SK-N-SH treated with all-trans-retinoic acid at 6 μM for 48 hours (cell line): ENCODE measurements at regions not wholly inside any gene's neighbourhood (a gene's known extent, or its start where the extent isn't known, plus 50 kb on each side); places are given as distances from the start of the nearest gene placed in this dataset.
"Not testable (repeated sequence)": the region's sequence is repeated elsewhere in the genome, so short reads cannot be mapped to it uniquely, and the experiment has no call there.

ENCODE experiments used
- ARNTL ChIP-seq: fragments of 450-650 bp; formaldehyde crosslinking; IDR thresholded peaks from 2 replicates; pipeline ENCODE4 v1.5.0; 2020; ENCODE audit warnings: low read depth, mild to moderate bottlenecking, moderate library complexity, borderline replicate concordance
- CSDC2 ChIP-seq: fragments of 250-450 bp; sonication (Bioruptor Pico); IDR thresholded peaks from 2 replicates; pipeline ENCODE4 v1.5.0; 2020; ENCODE audit warnings: mild to moderate bottlenecking, moderate library complexity
- GLIS3 ChIP-seq: fragments of 250-450 bp; sonication (Bioruptor Pico); IDR thresholded peaks from 2 replicates; pipeline ENCODE4 v1.5.0; 2020; ENCODE audit warnings: mild to moderate bottlenecking, moderate library complexity
- PATZ1 ChIP-seq: fragments of 250-450 bp; sonication (Bioruptor Pico); IDR thresholded peaks from 2 replicates; pipeline ENCODE4 v1.8.0; 2020; ENCODE audit warnings: mild to moderate bottlenecking, moderate library complexity, borderline replicate concordance
- RARB ChIP-seq: fragments of 250-450 bp; sonication (Bioruptor Pico); IDR thresholded peaks from 2 replicates; pipeline ENCODE4 v1.8.0; 2021; ENCODE audit warnings: mild to moderate bottlenecking, moderate library complexity
- SNAI2 ChIP-seq: fragments of 250-450 bp; sonication (Bioruptor Pico); IDR thresholded peaks from 2 replicates; pipeline ENCODE4 v1.5.0; 2020; ENCODE audit warnings: mild to moderate bottlenecking, moderate library complexity
- TOX ChIP-seq: fragments of 250-450 bp; sonication (Bioruptor Pico); IDR thresholded peaks from 2 replicates; pipeline ENCODE4 v1.8.0; 2021; ENCODE audit warnings: mild to moderate bottlenecking, moderate library complexity, borderline replicate concordance
- ZFP30 ChIP-seq: fragments of 450-650 bp; formaldehyde crosslinking; IDR thresholded peaks from 2 replicates; pipeline ENCODE4 v1.5.0; 2022; ENCODE audit warnings: mild to moderate bottlenecking, moderate library complexity
- ZNF8 ChIP-seq: fragments of 450-650 bp; formaldehyde crosslinking; IDR thresholded peaks from 2 replicates; pipeline ENCODE4 v1.5.0; 2020; ENCODE audit warnings: mild to moderate bottlenecking, moderate library complexity

- not testable (repeated sequence) for TF ChIP-seq TOX, PATZ1, RARB, GLIS3, ZNF8, ZFP30, SNAI2, CSDC2, ARNTL (CRISPR knock-in tag)
Observed at GRCh38 chrX:138962419-138962818, 250.9 kb upstream of the FGF13 start.
